GM10266 (cell line): ENCODE measurements at regions not wholly inside any gene's neighbourhood (a gene's known extent, or its start where the extent isn't known, plus 50 kb on each side); places are given as distances from the start of the nearest gene placed in this dataset.
A peak's percentile ranks its signal among the peaks of the same experiment; 100 is the strongest.

Experiments used
- DNase-seq: peaks from one replicate; pipeline ENCODE4 v3.0.0; 2012; ENCODE audit errors: extremely low spot score
- TF ChIP-seq, protein P1 (sequence below): IDR thresholded peaks from 2 replicates; pipeline ENCODE4 v1.5.1; 2012; ENCODE audit warnings: mild to moderate bottlenecking, low read depth; ENCODE audit not compliant: control insufficient read depth, insufficient read depth; ENCODE audit errors: missing control alignments

DNA sequence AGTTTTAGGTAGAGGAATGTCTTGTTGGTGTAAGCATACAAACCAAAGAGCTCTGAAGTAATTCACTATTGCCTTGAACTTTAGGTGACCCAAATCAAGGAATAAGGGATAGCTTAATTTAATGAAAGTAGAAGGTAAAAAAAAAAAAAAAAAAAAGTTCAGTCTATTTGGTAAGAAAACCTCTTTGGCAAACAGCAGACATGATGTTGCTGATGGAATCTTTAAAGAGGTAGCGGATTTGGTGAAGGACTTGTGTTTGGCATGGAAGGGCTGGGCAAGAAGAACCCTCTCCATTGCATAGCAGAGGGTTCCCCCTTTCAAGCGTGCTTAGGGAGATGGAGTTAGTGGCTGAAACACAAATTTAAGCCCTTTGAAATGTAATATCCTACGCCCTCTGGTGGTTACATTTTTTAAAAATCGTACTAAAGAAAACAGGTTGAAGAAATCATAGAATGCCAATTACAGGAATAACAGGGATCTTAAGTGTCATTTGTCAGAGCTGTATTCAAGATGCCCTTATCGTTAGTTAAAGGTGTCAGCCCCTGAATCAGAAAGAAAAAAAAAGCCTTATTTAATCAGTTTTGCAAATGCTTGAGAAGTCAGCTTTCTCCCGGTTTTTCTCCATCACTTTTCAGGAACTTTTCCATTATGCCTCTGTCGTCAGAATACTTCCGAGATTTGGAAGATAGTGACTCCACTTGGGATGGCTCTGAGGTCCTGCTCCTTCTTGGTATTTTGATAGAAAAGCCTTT is 383.1 kb downstream of the KCNJ2 start:
- TF ChIP-seq, protein P1, sequence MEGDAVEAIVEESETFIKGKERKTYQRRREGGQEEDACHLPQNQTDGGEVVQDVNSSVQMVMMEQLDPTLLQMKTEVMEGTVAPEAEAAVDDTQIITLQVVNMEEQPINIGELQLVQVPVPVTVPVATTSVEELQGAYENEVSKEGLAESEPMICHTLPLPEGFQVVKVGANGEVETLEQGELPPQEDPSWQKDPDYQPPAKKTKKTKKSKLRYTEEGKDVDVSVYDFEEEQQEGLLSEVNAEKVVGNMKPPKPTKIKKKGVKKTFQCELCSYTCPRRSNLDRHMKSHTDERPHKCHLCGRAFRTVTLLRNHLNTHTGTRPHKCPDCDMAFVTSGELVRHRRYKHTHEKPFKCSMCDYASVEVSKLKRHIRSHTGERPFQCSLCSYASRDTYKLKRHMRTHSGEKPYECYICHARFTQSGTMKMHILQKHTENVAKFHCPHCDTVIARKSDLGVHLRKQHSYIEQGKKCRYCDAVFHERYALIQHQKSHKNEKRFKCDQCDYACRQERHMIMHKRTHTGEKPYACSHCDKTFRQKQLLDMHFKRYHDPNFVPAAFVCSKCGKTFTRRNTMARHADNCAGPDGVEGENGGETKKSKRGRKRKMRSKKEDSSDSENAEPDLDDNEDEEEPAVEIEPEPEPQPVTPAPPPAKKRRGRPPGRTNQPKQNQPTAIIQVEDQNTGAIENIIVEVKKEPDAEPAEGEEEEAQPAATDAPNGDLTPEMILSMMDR: peak; percentile 30
- DNase-seq: peak; percentile 44

DNA sequence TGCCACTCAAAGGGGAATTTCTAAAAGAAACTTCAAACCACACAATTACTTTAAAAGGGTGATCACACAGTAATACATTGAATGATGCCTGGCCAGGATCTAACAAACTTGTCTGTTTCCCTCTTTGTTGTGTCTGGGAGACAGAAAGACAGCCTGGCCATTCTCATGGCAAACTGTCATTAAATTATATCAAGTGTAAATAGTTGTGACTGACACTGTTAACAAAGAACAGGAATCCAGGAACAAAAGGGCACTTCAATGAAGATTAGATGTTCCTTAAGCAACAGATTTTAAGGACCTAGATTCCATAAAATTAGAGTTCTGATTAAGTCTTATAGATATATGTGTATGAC is 383.6 kb downstream of the KCNJ2 start:
- DNase-seq: no peak
- TF ChIP-seq, protein P1: no peak

DNA sequence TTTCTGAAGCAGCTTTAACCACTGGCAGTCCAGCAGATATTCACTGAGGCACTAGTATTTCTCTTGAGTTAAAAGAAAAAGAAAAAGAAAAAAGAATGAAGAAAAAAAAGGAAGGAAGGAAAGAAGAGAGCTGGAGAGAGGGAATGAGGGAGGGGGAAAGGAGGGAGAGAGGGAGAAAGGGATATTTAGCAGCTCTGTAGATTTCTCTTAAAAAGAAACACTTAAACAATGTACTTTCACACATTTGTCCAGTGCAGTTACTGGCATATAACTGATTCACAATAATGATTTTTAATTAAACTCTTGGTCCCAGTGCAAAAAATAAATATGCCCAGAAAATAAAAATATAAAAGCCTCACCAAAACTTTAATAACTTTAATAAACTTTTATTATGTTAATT is 386.4 kb downstream of the KCNJ2 start:
- TF ChIP-seq, protein P1: no peak
- no peak for DNase-seq

DNA sequence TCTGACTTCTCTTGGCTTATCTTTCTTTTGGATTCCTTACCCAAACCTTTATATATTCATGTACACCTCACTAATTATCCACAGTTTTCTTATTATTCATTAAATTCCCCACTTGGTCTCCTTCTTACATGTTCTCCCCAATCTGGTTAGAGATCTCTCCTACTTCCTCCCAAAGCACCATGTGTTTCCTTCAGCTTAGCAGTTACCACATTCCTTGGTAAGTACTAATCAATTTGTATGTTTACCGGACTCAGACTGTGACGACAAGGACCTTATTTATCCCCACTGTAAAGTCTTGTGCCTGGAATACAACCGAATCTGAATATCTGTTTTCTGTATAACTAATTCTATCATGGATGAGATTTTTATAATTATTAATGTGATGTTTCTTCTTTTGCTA is 389.5 kb downstream of the KCNJ2 start:
- TF ChIP-seq, protein P1: no peak
- no peak for DNase-seq

DNA sequence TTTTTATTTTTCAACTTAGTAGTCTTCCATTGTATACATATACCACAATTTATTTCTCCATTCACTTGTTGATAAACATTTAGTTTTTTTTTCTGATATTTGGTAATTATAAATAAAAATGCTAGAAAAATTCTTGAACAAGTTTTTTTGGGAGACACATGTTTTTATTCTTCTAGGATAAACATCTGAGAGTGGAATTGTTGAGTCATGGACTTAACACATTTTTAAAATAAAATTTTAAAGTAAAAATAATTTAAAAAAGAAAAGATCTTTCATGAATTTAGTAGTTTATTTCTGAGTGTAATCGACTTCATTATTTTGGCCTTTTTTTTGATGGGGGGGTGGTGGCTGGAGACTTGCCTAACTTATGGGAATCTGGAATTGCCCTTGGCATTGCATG is 391.1 kb downstream of the KCNJ2 start:
- no peak for DNase-seq
- TF ChIP-seq, protein P1: no peak

DNA sequence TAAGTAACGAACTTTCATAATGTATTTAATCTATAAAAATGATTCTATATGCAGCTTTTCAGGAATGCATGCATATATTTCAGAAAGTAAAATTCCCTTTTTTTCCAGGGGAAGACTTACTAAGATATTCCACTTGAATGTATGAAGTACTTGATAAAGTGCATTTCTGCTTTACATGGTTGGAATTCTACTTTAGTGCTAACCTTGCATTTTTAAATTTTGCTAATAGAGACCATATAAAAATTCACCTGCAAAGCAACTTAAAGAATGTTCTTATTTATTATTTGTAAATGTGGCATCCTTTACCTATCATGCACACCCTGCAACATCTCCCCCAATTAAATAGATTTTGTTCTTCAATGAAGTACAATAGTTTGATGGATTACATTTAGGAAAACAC is 392.8 kb downstream of the KCNJ2 start:
- TF ChIP-seq, protein P1: no peak
- no peak for DNase-seq

DNA sequence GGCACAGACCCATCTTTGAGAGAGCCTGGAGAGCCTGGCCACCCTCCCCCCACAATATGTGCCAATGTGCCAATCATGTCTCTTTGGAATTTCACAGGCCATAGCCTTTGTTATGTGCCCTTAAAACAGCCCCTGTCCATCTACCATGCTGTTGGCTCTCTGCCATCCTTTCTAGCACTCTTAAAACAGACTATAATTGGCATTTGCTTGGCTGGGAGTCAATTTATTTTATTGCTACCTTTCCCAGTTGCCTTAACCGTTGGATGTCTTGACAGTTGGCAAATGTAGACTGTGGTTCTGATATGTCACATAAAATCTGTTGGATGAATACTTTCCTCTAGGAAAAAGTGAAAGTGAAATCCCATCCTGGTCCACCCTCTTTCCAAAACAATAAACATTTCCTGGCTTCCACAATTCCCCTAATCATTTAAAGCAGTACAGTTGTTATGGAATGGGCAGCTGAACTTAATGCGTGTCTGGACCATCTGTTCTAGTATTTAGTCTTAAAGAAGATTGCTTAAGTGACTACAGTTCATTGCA is 394.0 kb downstream of the KCNJ2 start:
- DNase-seq: no peak
- TF ChIP-seq, protein P1: no peak
